Coronary artery (tissue), 2 donors: ENCODE measurements at regions not wholly inside any gene's neighbourhood (a gene's known extent, or its start where the extent isn't known, plus 50 kb on each side); places are given as distances from the start of the nearest gene placed in this dataset.

Experiments used
- DNase-seq: peaks from one replicate; pipeline ENCODE4 v3.0.0-alpha.2; 2017; ENCODE audit warnings: low spot score
- H3K27ac ChIP-seq, 2 donors: fragments of 200-600 bp; sonication (generic); one replicate each; pipeline ENCODE4 v1.5.1; 2016 to 2019
- H3K4me3 ChIP-seq: fragments of 200-600 bp; sonication (generic); 2 replicates; pipeline ENCODE4 v1.5.1; 2016; ENCODE audit warnings: mild to moderate bottlenecking, moderate library complexity
- CTCF ChIP-seq: fragments of 200-600 bp; sonication (generic); IDR thresholded peaks from one replicate; pipeline ENCODE4 v1.5.1; 2019; ENCODE audit warnings: antibody characterized with exemption

- TF ChIP-seq CTCF: no peak
- Histone ChIP-seq H3K4me3 (peak overlapping the region; percentile 49), H3K27ac (peak overlapping the region in 1 of 2 donors; percentile 18)
- peak; percentile 72 for DNase-seq
Measured at GRCh38 chr16:80347900-80348299, 192.9 kb upstream of the DYNLRB2 start.

- no peak overlapping the region for H3K4me3 ChIP-seq
- H3K27ac ChIP-seq: no peak overlapping the region
- no peak for TF ChIP-seq CTCF
- DNase-seq: no peak
Measured at GRCh38 chr16:80347002-80347401, 193.8 kb upstream of the DYNLRB2 start.

GRCh38 chr16:80346111-80346632 is 194.6 kb upstream of the DYNLRB2 start:
- peak; percentile 70 for DNase-seq
- no peak overlapping the region for H3K27ac ChIP-seq
- H3K4me3 ChIP-seq: no peak overlapping the region
- no peak for TF ChIP-seq CTCF

GRCh38 chr16:80345701-80346100 is 195.1 kb upstream of the DYNLRB2 start:
- H3K27ac ChIP-seq: no peak overlapping the region
- no peak for TF ChIP-seq CTCF
- DNase-seq: peak; percentile 22
- H3K4me3 ChIP-seq: no peak overlapping the region

- Histone ChIP-seq H3K27ac (no peak overlapping the region), H3K4me3 (no peak overlapping the region)
- DNase-seq: peak; percentile 29
- no peak for TF ChIP-seq CTCF
Measured at GRCh38 chr16:80344570-80344969, 196.2 kb upstream of the DYNLRB2 start.

- no peak for TF ChIP-seq CTCF
- no peak for DNase-seq
- H3K4me3 ChIP-seq: no peak overlapping the region
- no peak overlapping the region for H3K27ac ChIP-seq
Measured at GRCh38 chr16:80341263-80341662, 199.5 kb upstream of the DYNLRB2 start.

- TF ChIP-seq CTCF: no peak
- peak; percentile 19 for DNase-seq
- no peak overlapping the region for H3K4me3 ChIP-seq
- H3K27ac ChIP-seq: no peak overlapping the region
Measured at GRCh38 chr16:80337786-80338185, 203.0 kb upstream of the DYNLRB2 start.
